Stimulated activated CD4-positive, alpha-beta T cell treated with anti-CD3 and anti-CD28 coated beads, Interleukin-4, amount 100 ng/mL, for 1 hour (primary cell): ENCODE measurements at regions not wholly inside any gene's neighbourhood (a gene's known extent, or its start where the extent isn't known, plus 50 kb on each side); places are given as distances from the start of the nearest gene placed in this dataset.
"Not testable (repeated sequence)": the region's sequence is repeated elsewhere in the genome, so short reads cannot be mapped to it uniquely, and the experiment has no call there.

Experiments used
- DNase-seq: peaks from one replicate; pipeline ENCODE4 v3.0.0-alpha.2; 2020

GRCh38 chr1:87398641-87399040, 70.0 kb downstream of the LMO4 start:
- no peak for DNase-seq

- no peak for DNase-seq
These were observed 70.6 kb downstream of the LMO4 start for GRCh38 chr1:87399264-87399663.

- no peak for DNase-seq
These were observed 71.0 kb downstream of the LMO4 start for GRCh38 chr1:87399701-87400100.

- DNase-seq, result no peak
These were observed 72.1 kb downstream of the LMO4 start for GRCh38 chr1:87400813-87401212.

GRCh38 chr1:87402241-87403002, 73.7 kb downstream of the LMO4 start:
- no peak for DNase-seq

GRCh38 chr1:87403061-87403820, 74.6 kb downstream of the LMO4 start:
- no peak for DNase-seq

GRCh38 chr1:87404296-87404695, 75.6 kb downstream of the LMO4 start:
- DNase-seq, result no peak

GRCh38 chr1:87408665-87409248, 80.1 kb downstream of the LMO4 start:
- DNase-seq, result no peak

- no peak for DNase-seq
These were observed 82.2 kb downstream of the LMO4 start for GRCh38 chr1:87410776-87411480.

- DNase-seq, result not testable (repeated sequence)
These were observed 85.2 kb downstream of the LMO4 start for GRCh38 chr1:87413846-87414245.

GRCh38 chr1:87418048-87418447, 89.4 kb downstream of the LMO4 start:
- DNase-seq, result no peak

- DNase-seq, result no peak
These were observed 93.1 kb downstream of the LMO4 start for GRCh38 chr1:87421809-87422208.

- no peak for DNase-seq
These were observed 95.9 kb downstream of the LMO4 start for GRCh38 chr1:87424541-87424940.

GRCh38 chr1:87426463-87427249, 98.0 kb downstream of the LMO4 start:
- DNase-seq, result no peak

GRCh38 chr1:87428367-87428766, 99.7 kb downstream of the LMO4 start:
- DNase-seq, result no peak

GRCh38 chr1:87428883-87429282, 100.2 kb downstream of the LMO4 start:
- DNase-seq, result no peak

GRCh38 chr1:87432685-87433084, 104.0 kb downstream of the LMO4 start:
- no peak for DNase-seq

- not testable (repeated sequence) for DNase-seq
These were observed 104.4 kb downstream of the LMO4 start for GRCh38 chr1:87433101-87433500.

- DNase-seq, result no peak
These were observed 106.8 kb downstream of the LMO4 start for GRCh38 chr1:87435484-87435883.

GRCh38 chr1:87436115-87436514, 107.4 kb downstream of the LMO4 start:
- DNase-seq, result not testable (repeated sequence)

- DNase-seq, result no peak
These were observed 107.9 kb downstream of the LMO4 start for GRCh38 chr1:87436534-87436933.

- DNase-seq, result no peak
These were observed 109.1 kb downstream of the LMO4 start for GRCh38 chr1:87437663-87438295.
